GM23338 (cell line): ENCODE measurements at regions not wholly inside any gene's neighbourhood (a gene's known extent, or its start where the extent isn't known, plus 50 kb on each side); places are given as distances from the start of the nearest gene placed in this dataset.

Experiments used
- ATAC-seq: fragments of 200-7000 bp; cut with Tn5 transposase; 3 replicates; pipeline ENCODE4 v1.9.1; 2020
- DNase-seq: peaks from one replicate; pipeline ENCODE4 v3.0.0-alpha.2; 2015; ENCODE audit warnings: low spot score
- H2AFZ ChIP-seq: fragments of 200-600 bp; sonication (generic); 2 replicates; pipeline ENCODE4 v1.8.0; 2016; ENCODE audit warnings: antibody characterized with exemption, mild to moderate bottlenecking, moderate library complexity
- H3F3A ChIP-seq: fragments of 200-600 bp; sonication (generic); replicated peaks from 2 replicates; pipeline ENCODE4 v1.8.0; 2017; ENCODE audit warnings: antibody characterized with exemption, mixed run types, low read depth
- H3K27ac ChIP-seq: fragments of 200-600 bp; sonication (generic); 2 replicates; pipeline ENCODE4 v1.6.1; 2016; ENCODE audit warnings: low read depth
- H3K27me3 ChIP-seq: fragments of 200-600 bp; sonication (generic); 2 replicates; pipeline ENCODE4 v1.8.0; 2016; ENCODE audit warnings: mild to moderate bottlenecking, mixed run types, moderate library complexity; ENCODE audit not compliant: insufficient read depth
- H3K36me3 ChIP-seq: fragments of 200-600 bp; sonication (generic); 2 replicates; pipeline ENCODE4 v1.8.0; 2016; ENCODE audit warnings: mild to moderate bottlenecking; ENCODE audit not compliant: insufficient read depth
- H3K4me1 ChIP-seq: fragments of 200-600 bp; sonication (generic); 2 replicates; pipeline ENCODE4 v1.8.0; 2016; ENCODE audit warnings: mild to moderate bottlenecking, moderate library complexity; ENCODE audit not compliant: insufficient read depth
- H3K4me2 ChIP-seq: fragments of 200-600 bp; sonication (generic); 2 replicates; pipeline ENCODE4 v1.7.1; 2017; ENCODE audit warnings: mixed run types
- H3K4me3 ChIP-seq: fragments of 200-600 bp; sonication (generic); 2 replicates; pipeline ENCODE4 v1.6.1; 2016; ENCODE audit warnings: mixed run types
- H3K79me2 ChIP-seq: fragments of 200-600 bp; sonication (generic); replicated peaks from 2 replicates; pipeline ENCODE4 v1.8.0; 2017; ENCODE audit warnings: mild to moderate bottlenecking; ENCODE audit not compliant: insufficient read depth
- H3K9me2 ChIP-seq: fragments of 200-600 bp; sonication (generic); 2 replicates; pipeline ENCODE4 v1.8.0; 2017; ENCODE audit not compliant: insufficient read depth
- H4K20me1 ChIP-seq: fragments of 200-600 bp; sonication (generic); replicated peaks from 2 replicates; pipeline ENCODE4 v1.8.0; 2017; ENCODE audit warnings: mild to moderate bottlenecking; ENCODE audit not compliant: insufficient read depth
- H3K27ac Mint-ChIP-seq: 2 replicates; pipeline ENCODE4 v1.8.0; 2020; ENCODE audit warnings: inconsistent platforms, mild to moderate bottlenecking, moderate library complexity, mixed read lengths
- H3K27me3 Mint-ChIP-seq: 3 replicates; pipeline ENCODE4 v1.8.0; 2022; ENCODE audit warnings: low read depth, mild to moderate bottlenecking, moderate library complexity, mixed read lengths, inconsistent platforms; ENCODE audit not compliant: insufficient read depth, poor library complexity
- H3K36me3 Mint-ChIP-seq: 3 replicates; pipeline ENCODE4 v1.8.0; 2021; ENCODE audit warnings: low read depth, mild to moderate bottlenecking, inconsistent platforms, moderate library complexity, mixed read lengths
- H3K4me1 Mint-ChIP-seq: 3 replicates; pipeline ENCODE4 v1.8.0; 2020; ENCODE audit warnings: mild to moderate bottlenecking, inconsistent platforms, mixed read lengths
- H3K4me3 Mint-ChIP-seq: 3 replicates; pipeline ENCODE4 v1.8.0; 2021; ENCODE audit warnings: moderate library complexity, mild to moderate bottlenecking, inconsistent platforms, mixed read lengths
- H3K9me3 Mint-ChIP-seq: 3 replicates; pipeline ENCODE4 v1.8.0; 2020; ENCODE audit warnings: moderate library complexity, mild to moderate bottlenecking, inconsistent platforms, mixed read lengths
- EZH2phosphoT487 ChIP-seq: fragments of 200-600 bp; sonication (generic); IDR thresholded peaks from one replicate; pipeline ENCODE4 v1.8.1; 2018; ENCODE audit warnings: antibody characterized with exemption; ENCODE audit not compliant: unreplicated experiment
- JUNB ChIP-seq: IDR thresholded peaks from one replicate; pipeline ENCODE4 v1.6.1; 2016; ENCODE audit warnings: antibody characterized with exemption; ENCODE audit not compliant: unreplicated experiment
- STAT1 ChIP-seq: IDR thresholded peaks from one replicate; pipeline ENCODE4 v1.6.1; 2016; ENCODE audit warnings: antibody characterized with exemption; ENCODE audit not compliant: unreplicated experiment
- ZNF114 ChIP-seq: fragments of 250-450 bp; sonication (Bioruptor Pico); IDR thresholded peaks from 2 replicates; pipeline ENCODE4 v1.5.0; 2020; ENCODE audit warnings: mild to moderate bottlenecking, moderate library complexity
- TF ChIP-seq, protein P1 (sequence below): fragments of 250-450 bp; sonication (Bioruptor Pico); IDR thresholded peaks from 2 replicates; pipeline ENCODE4 v1.5.0; 2020; ENCODE audit warnings: mild to moderate bottlenecking, moderate library complexity
- TF ChIP-seq, protein P2 (sequence below): IDR thresholded peaks from 2 replicates; pipeline ENCODE4 v1.6.1; 2016; ENCODE audit warnings: antibody characterized with exemption
- TF ChIP-seq, protein P3 (sequence below), 2 experiments: fragments of 200-600 bp in 1 of 2; sonication (generic) in 1 of 2; conservative IDR thresholded peaks; 2 replicates each; pipeline versions ENCODE4 v1.5.1 to v1.6.1; 2016 to 2017; ENCODE audit warnings: antibody characterized with exemption in 2 of 2, low read depth in 2 of 2, mild to moderate bottlenecking in 2 of 2, moderate library complexity in 1 of 2

DNA sequence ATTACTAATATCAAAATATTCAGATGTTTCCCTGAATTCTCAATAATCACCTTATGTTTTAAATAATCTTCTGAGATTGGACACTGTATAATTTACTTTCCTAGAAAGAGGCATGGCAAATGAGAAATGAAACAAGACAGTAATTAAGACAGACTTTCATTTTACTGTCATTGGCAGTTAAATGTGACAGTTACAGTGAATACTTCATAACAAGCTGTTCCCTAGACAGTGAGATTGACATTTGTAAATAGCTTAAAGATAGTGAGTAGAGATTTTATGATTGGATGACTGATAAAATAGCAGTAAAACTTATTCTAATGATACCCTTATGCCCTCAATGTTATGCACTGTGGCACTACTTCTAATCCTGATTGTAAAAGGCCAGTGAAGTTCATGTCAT lies 524.9 kb upstream of the TMEFF2 start (continued):
- TF ChIP-seq, protein P1, sequence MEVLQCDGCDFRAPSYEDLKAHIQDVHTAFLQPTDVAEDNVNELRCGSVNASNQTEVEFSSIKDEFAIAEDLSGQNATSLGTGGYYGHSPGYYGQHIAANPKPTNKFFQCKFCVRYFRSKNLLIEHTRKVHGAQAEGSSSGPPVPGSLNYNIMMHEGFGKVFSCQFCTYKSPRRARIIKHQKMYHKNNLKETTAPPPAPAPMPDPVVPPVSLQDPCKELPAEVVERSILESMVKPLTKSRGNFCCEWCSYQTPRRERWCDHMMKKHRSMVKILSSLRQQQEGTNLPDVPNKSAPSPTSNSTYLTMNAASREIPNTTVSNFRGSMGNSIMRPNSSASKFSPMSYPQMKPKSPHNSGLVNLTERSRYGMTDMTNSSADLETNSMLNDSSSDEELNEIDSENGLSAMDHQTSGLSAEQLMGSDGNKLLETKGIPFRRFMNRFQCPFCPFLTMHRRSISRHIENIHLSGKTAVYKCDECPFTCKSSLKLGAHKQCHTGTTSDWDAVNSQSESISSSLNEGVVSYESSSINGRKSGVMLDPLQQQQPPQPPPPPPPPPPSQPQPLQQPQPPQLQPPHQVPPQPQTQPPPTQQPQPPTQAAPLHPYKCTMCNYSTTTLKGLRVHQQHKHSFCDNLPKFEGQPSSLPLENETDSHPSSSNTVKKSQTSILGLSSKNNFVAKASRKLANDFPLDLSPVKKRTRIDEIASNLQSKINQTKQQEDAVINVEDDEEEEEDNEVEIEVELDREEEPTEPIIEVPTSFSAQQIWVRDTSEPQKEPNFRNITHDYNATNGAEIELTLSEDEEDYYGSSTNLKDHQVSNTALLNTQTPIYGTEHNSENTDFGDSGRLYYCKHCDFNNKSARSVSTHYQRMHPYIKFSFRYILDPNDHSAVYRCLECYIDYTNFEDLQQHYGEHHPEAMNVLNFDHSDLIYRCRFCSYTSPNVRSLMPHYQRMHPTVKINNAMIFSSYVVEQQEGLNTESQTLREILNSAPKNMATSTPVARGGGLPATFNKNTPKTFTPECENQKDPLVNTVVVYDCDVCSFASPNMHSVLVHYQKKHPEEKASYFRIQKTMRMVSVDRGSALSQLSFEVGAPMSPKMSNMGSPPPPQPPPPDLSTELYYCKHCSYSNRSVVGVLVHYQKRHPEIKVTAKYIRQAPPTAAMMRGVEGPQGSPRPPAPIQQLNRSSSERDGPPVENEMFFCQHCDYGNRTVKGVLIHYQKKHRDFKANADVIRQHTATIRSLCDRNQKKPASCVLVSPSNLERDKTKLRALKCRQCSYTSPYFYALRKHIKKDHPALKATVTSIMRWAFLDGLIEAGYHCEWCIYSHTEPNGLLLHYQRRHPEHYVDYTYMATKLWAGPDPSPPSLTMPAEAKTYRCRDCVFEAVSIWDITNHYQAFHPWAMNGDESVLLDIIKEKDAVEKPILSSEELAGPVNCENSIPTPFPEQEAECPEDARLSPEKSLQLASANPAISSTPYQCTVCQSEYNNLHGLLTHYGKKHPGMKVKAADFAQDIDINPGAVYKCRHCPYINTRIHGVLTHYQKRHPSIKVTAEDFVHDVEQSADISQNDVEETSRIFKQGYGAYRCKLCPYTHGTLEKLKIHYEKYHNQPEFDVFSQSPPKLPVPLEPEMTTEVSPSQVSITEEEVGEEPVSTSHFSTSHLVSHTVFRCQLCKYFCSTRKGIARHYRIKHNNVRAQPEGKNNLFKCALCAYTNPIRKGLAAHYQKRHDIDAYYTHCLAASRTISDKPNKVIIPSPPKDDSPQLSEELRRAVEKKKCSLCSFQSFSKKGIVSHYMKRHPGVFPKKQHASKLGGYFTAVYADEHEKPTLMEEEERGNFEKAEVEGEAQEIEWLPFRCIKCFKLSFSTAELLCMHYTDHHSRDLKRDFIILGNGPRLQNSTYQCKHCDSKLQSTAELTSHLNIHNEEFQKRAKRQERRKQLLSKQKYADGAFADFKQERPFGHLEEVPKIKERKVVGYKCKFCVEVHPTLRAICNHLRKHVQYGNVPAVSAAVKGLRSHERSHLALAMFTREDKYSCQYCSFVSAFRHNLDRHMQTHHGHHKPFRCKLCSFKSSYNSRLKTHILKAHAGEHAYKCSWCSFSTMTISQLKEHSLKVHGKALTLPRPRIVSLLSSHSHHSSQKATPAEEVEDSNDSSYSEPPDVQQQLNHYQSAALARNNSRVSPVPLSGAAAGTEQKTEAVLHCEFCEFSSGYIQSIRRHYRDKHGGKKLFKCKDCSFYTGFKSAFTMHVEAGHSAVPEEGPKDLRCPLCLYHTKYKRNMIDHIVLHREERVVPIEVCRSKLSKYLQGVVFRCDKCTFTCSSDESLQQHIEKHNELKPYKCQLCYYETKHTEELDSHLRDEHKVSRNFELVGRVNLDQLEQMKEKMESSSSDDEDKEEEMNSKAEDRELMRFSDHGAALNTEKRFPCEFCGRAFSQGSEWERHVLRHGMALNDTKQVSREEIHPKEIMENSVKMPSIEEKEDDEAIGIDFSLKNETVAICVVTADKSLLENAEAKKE, result no peak

DNA sequence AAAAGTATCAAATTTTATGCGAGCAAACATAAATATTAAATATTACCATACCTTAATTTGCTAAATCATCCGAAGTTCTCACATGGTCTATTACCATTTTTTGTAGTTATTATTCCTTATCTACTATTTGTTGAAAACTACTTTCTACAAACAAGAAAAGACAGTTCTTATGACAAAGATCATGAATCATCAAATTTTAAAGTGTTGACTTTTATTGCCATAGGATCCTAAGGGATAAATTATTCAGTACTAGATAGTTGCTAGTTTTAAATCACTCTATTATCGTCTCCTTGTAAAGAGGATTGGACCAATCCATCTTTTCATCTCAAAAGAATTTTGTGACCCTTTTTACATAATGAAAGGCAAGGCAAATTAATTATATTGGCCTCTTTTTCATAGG lies 523.6 kb upstream of the TMEFF2 start:
- H3K79me2 ChIP-seq, result no peaks in the 10 kb centered on the region
- DNase-seq (no peak), ATAC-seq (no peak)
- Mint-ChIP-seq H3K4me1 (no peaks in the 10 kb centered on the region), H3K27ac (0 out of 2 replicates have a peak overlapping the region, but pooled peaks have one; percentile 9), H3K4me3 (no peak overlapping the region), H3K36me3 (no peaks in the 10 kb centered on the region), H3K27me3 (no peaks in the 10 kb centered on the region), H3K9me3 (no peaks in the 10 kb centered on the region)
- no peak overlapping the region for H3K4me2 ChIP-seq
- H3K27me3 ChIP-seq, result no peaks in the 10 kb centered on the region
- no peak overlapping the region for H2AFZ ChIP-seq
- no peaks in the 10 kb centered on the region for H3K36me3 ChIP-seq
- H3K4me3 ChIP-seq, result no peak overlapping the region
- no peaks in the 10 kb centered on the region for H3F3A ChIP-seq
- H3K4me1 ChIP-seq, result no peaks in the 10 kb centered on the region
- no peak overlapping the region for H3K27ac ChIP-seq
- H3K9me2 ChIP-seq, result no peaks in the 10 kb centered on the region
- H4K20me1 ChIP-seq, result no peaks in the 10 kb centered on the region
- TF ChIP-seq JUNB (no peak), EZH2phosphoT487 (no peak), STAT1 (no peak), ZNF114 (CRISPR knock-in tag) (no peak)
- TF ChIP-seq, protein P2, sequence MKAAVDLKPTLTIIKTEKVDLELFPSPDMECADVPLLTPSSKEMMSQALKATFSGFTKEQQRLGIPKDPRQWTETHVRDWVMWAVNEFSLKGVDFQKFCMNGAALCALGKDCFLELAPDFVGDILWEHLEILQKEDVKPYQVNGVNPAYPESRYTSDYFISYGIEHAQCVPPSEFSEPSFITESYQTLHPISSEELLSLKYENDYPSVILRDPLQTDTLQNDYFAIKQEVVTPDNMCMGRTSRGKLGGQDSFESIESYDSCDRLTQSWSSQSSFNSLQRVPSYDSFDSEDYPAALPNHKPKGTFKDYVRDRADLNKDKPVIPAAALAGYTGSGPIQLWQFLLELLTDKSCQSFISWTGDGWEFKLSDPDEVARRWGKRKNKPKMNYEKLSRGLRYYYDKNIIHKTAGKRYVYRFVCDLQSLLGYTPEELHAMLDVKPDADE, result no peak
- TF ChIP-seq, protein P3, sequence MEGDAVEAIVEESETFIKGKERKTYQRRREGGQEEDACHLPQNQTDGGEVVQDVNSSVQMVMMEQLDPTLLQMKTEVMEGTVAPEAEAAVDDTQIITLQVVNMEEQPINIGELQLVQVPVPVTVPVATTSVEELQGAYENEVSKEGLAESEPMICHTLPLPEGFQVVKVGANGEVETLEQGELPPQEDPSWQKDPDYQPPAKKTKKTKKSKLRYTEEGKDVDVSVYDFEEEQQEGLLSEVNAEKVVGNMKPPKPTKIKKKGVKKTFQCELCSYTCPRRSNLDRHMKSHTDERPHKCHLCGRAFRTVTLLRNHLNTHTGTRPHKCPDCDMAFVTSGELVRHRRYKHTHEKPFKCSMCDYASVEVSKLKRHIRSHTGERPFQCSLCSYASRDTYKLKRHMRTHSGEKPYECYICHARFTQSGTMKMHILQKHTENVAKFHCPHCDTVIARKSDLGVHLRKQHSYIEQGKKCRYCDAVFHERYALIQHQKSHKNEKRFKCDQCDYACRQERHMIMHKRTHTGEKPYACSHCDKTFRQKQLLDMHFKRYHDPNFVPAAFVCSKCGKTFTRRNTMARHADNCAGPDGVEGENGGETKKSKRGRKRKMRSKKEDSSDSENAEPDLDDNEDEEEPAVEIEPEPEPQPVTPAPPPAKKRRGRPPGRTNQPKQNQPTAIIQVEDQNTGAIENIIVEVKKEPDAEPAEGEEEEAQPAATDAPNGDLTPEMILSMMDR (conservative IDR thresholded peaks at IDR 0.05; ENCODE audit: low read depth in 2 of 2), result no peak
- TF ChIP-seq, protein P1, result no peak
